ENCODE measurements at regions not wholly inside any gene's neighbourhood (a gene's known extent, or its start where the extent isn't known, plus 50 kb on each side); places are given as distances from the start of the nearest gene placed in this dataset.
"Not testable (repeated sequence)": the region's sequence is repeated elsewhere in the genome, so short reads cannot be mapped to it uniquely, and the experiment has no call there.

GRCh38 chr3:72028307-72028706 is 243.4 kb upstream of the PROK2 start:
- TF ChIP-seq, protein P1, sequence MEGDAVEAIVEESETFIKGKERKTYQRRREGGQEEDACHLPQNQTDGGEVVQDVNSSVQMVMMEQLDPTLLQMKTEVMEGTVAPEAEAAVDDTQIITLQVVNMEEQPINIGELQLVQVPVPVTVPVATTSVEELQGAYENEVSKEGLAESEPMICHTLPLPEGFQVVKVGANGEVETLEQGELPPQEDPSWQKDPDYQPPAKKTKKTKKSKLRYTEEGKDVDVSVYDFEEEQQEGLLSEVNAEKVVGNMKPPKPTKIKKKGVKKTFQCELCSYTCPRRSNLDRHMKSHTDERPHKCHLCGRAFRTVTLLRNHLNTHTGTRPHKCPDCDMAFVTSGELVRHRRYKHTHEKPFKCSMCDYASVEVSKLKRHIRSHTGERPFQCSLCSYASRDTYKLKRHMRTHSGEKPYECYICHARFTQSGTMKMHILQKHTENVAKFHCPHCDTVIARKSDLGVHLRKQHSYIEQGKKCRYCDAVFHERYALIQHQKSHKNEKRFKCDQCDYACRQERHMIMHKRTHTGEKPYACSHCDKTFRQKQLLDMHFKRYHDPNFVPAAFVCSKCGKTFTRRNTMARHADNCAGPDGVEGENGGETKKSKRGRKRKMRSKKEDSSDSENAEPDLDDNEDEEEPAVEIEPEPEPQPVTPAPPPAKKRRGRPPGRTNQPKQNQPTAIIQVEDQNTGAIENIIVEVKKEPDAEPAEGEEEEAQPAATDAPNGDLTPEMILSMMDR (IDR thresholded peaks at IDR 0.05): not testable (repeated sequence)
- not testable (repeated sequence) for TF ChIP-seq POLR2A (IDR thresholded peaks at IDR 0.05; ENCODE audit: low read depth); POLR2AphosphoS5 (IDR thresholded peaks at IDR 0.05)

Data from esophagus muscularis mucosa (tissue), 3 donors.